Common myeloid progenitor, CD34-positive (primary cell): ENCODE measurements at regions not wholly inside any gene's neighbourhood (a gene's known extent, or its start where the extent isn't known, plus 50 kb on each side); places are given as distances from the start of the nearest gene placed in this dataset.

Experiments used
- CTCF ChIA-PET: fragments of 350-600 bp; sonication (Branson Sonifier 250); formaldehyde crosslinking; loops from one replicate; lab custom pipeline; 2021; ENCODE audit warnings: antibody characterized with exemption; lab: Charles Lee
- POLR2A ChIA-PET: fragments of 350-600 bp; sonication (Branson Sonifier 250); formaldehyde crosslinking; loops from one replicate; lab custom pipeline; 2021; ENCODE audit warnings: antibody characterized with exemption; lab: Charles Lee
- DNase-seq, 3 donors: peaks; one replicate each; pipeline versions ENCODE4 v3.0.0 to v3.0.0-alpha.2; 2013
- H3K27ac ChIP-seq, 2 experiments: 1 replicate in 1 of 2; 2 replicates in 1 of 2; pipeline ENCODE4 v1.7.0; 2013; ENCODE audit warnings: inconsistent platforms in 2 of 2, low read length in 2 of 2, mild to moderate bottlenecking in 2 of 2, low read depth in 1 of 2, moderate library complexity in 1 of 2; ENCODE audit not compliant: severe bottlenecking in 2 of 2, insufficient read depth in 1 of 2, poor library complexity in 1 of 2
- H3K27me3 ChIP-seq, 5 experiments: replicated peaks in 2 of 5; 1 replicate in 3 of 5; 2 replicates in 2 of 5; pipeline versions ENCODE4 v1.6.1 to v1.7.0; 2013; ENCODE audit warnings: low read length in 4 of 5, mild to moderate bottlenecking in 2 of 5, moderate library complexity in 2 of 5, inconsistent platforms in 1 of 5; ENCODE audit not compliant: insufficient read depth in 5 of 5, control insufficient read depth in 4 of 5
- H3K36me3 ChIP-seq, 4 experiments: 1 replicate in 2 of 4; 2 replicates in 2 of 4; pipeline versions ENCODE4 v1.6.1 to v1.7.0; 2013; ENCODE audit warnings: low read length in 3 of 4, control low read depth in 1 of 4, mild to moderate bottlenecking in 1 of 4; ENCODE audit not compliant: control insufficient read depth in 4 of 4, insufficient read depth in 4 of 4
- H3K4me1 ChIP-seq, 4 experiments: 1 replicate in 3 of 4; 2 replicates in 1 of 4; pipeline versions ENCODE4 v1.6.1 to v1.7.1; 2013; ENCODE audit warnings: low read length in 3 of 4, mild to moderate bottlenecking in 3 of 4, control low read depth in 1 of 4, inconsistent platforms in 1 of 4, moderate library complexity in 1 of 4; ENCODE audit not compliant: control insufficient read depth in 4 of 4, insufficient read depth in 4 of 4; ENCODE audit errors: control extremely low read depth in 1 of 4
- H3K4me3 ChIP-seq, 7 experiments: 1 replicate in 4 of 7; 2 replicates in 3 of 7; pipeline versions ENCODE4 v1.5.1 to v1.7.0; 2013; ENCODE audit warnings: mild to moderate bottlenecking in 7 of 7, low read length in 6 of 7, moderate library complexity in 6 of 7, inconsistent platforms in 2 of 7, low read depth in 2 of 7, control low read depth in 1 of 7; ENCODE audit not compliant: insufficient read depth in 4 of 7, control insufficient read depth in 1 of 7; ENCODE audit errors: extremely low read depth in 1 of 7
- H3K9me3 ChIP-seq, 5 experiments: 1 replicate in 4 of 5; 2 replicates in 1 of 5; pipeline versions ENCODE4 v1.6.1 to v1.7.1; 2013; ENCODE audit warnings: low read length in 4 of 5, mild to moderate bottlenecking in 2 of 5, inconsistent platforms in 1 of 5, low read depth in 1 of 5, moderate library complexity in 1 of 5; ENCODE audit not compliant: control insufficient read depth in 4 of 5, insufficient read depth in 2 of 5; ENCODE audit errors: control extremely low read depth in 1 of 5
- WGBS: methylation state at CpG from one replicate; pipeline ENCODE4 v1.1.5; 2013; ENCODE audit not compliant: insufficient coverage; 5-methylcytosine and 5-hydroxymethylcytosine counted together

GRCh38 chr13:50474088-50474662 lies 369.3 kb downstream of the DLEU7 start:
- no peaks in the 10 kb centered on the region for H3K36me3 ChIP-seq
- POLR2A ChIA-PET: no interaction called here
- no peak overlapping the region for H3K4me3 ChIP-seq
- WGBS: 96% methylated on average over 2 of the region's 2 CpGs
- H3K4me1 ChIP-seq: peaks cover 0 to 10% (median 3%) of the 10 kb centered on the region in 4 experiments
- DNase-seq: no peak
- CTCF ChIA-PET: no interaction called here
- H3K9me3 ChIP-seq: no peaks in the 10 kb centered on the region
- H3K27me3 ChIP-seq: no peaks in the 10 kb centered on the region
- H3K27ac ChIP-seq: no peak overlapping the region

DNA sequence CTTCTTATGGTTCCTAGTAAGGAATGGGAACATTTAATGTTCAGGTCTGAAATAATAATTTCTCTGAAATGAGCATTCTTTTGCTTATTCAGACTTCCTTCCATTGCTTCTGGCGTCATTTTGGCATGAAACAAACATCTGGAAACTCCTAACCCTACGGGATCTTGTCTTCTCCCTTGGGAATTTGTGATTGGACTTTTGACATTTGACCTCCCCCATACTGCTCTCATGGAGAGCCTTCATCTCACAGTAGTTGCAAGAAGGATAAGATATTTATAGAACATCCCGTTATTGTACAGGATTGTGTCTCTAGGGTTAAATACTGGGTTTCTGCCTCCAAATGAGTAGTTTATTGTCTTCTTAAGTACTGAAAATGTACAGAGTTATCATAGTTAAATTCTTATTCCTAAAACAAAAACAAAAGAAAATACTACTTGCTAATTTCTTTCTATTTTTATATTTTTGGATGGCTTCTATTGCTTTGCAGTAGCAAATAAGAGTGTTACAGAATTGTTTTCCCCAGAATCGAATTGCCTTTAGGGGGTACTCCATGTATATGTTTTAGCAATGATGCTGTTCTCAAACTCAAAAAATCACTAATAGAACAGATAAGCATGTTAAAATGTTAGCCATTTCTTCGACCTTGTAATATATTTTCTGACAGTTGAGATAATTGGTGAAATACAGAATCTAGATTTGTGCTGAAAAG lies 366.8 kb downstream of the DLEU7 start:
- Histone ChIP-seq H3K36me3 (no peaks in the 10 kb centered on the region), H3K4me3 (no peak overlapping the region), H3K4me1 (peaks cover 0 to 10% (median 3%) of the 10 kb centered on the region in 4 experiments), H3K27ac (no peak overlapping the region), H3K27me3 (no peaks in the 10 kb centered on the region), H3K9me3 (no peaks in the 10 kb centered on the region)
- CTCF ChIA-PET: interaction anchor here (1.3 kb wide), 1 partner anchor 436 kb away, joined by 3 read pairs; no protein-coding TSS in a partner anchor
- POLR2A ChIA-PET: no interaction called here
- WGBS: 75% methylated on average over 2 of the region's 5 CpGs
- peak in 1 of 3 donors; percentile 2 for DNase-seq

- Histone ChIP-seq H3K9me3 (no peaks in the 10 kb centered on the region), H3K27ac (no peak overlapping the region), H3K4me3 (no peak overlapping the region), H3K4me1 (peaks cover 0 to 10% (median 3%) of the 10 kb centered on the region in 4 experiments), H3K27me3 (no peaks in the 10 kb centered on the region), H3K36me3 (no peaks in the 10 kb centered on the region)
- ChIA-PET CTCF (no interaction called here), POLR2A (no interaction called here)
- no peak for DNase-seq
These were observed 361.6 kb downstream of the DLEU7 start for GRCh38 chr13:50481936-50482335.

- no peak overlapping the region for H3K27ac ChIP-seq
- H3K4me3 ChIP-seq: no peak overlapping the region
- 100% methylated on average over 2 of the region's 3 CpGs for WGBS
- H3K9me3 ChIP-seq: no peaks in the 10 kb centered on the region
- no peaks in the 10 kb centered on the region for H3K4me1 ChIP-seq
- no peaks in the 10 kb centered on the region for H3K36me3 ChIP-seq
- ChIA-PET POLR2A (no interaction called here), CTCF (no interaction called here)
- H3K27me3 ChIP-seq: no peaks in the 10 kb centered on the region
- no peak for DNase-seq
These were observed 360.1 kb downstream of the DLEU7 start for GRCh38 chr13:50483416-50483815.

GRCh38 chr13:50484472-50485113 lies 358.9 kb downstream of the DLEU7 start:
- 98% methylated on average over 11 of the region's 12 CpGs for WGBS
- CTCF ChIA-PET: no interaction called here

GRCh38 chr13:50485979-50486935 lies 357.2 kb downstream of the DLEU7 start:
- DNase-seq: no peak
- WGBS: 47% methylated on average over 5 of the region's 8 CpGs
- Histone ChIP-seq H3K36me3 (no peaks in the 10 kb centered on the region), H3K9me3 (no peaks in the 10 kb centered on the region), H3K27me3 (no peaks in the 10 kb centered on the region), H3K27ac (no peak overlapping the region), H3K4me3 (no peak overlapping the region), H3K4me1 (no peaks in the 10 kb centered on the region)
- POLR2A ChIA-PET: interaction anchor here (1.3 kb wide), 1 partner anchor 23 kb away, joined by 3 read pairs; no protein-coding TSS in a partner anchor
- CTCF ChIA-PET: no interaction called here

More at GRCh38 chr13:50484472-50485113, 358.9 kb downstream of the DLEU7 start:
- Histone ChIP-seq H3K36me3 (no peaks in the 10 kb centered on the region), H3K9me3 (no peaks in the 10 kb centered on the region), H3K4me1 (no peaks in the 10 kb centered on the region), H3K4me3 (no peak overlapping the region), H3K27me3 (no peaks in the 10 kb centered on the region), H3K27ac (no peak overlapping the region)
- no peak for DNase-seq
- POLR2A ChIA-PET: no interaction called here
